GM23248 (cell line): ENCODE measurements at regions not wholly inside any gene's neighbourhood (a gene's known extent, or its start where the extent isn't known, plus 50 kb on each side); places are given as distances from the start of the nearest gene placed in this dataset.

Experiments used
- EZH2 ChIP-seq: fragments of 200-600 bp; sonication (generic); IDR thresholded peaks from 2 replicates; pipeline ENCODE4 v1.6.1; 2018; ENCODE audit warnings: antibody characterized with exemption, mild to moderate bottlenecking; ENCODE audit not compliant: insufficient read depth, poor library complexity, severe bottlenecking
- EZH2phosphoT487 ChIP-seq: fragments of 200-600 bp; sonication (generic); IDR thresholded peaks from 2 replicates; pipeline ENCODE4 v1.6.1; 2018; ENCODE audit warnings: antibody characterized with exemption, moderate library complexity, mild to moderate bottlenecking, low read depth; ENCODE audit not compliant: insufficient read depth

DNA sequence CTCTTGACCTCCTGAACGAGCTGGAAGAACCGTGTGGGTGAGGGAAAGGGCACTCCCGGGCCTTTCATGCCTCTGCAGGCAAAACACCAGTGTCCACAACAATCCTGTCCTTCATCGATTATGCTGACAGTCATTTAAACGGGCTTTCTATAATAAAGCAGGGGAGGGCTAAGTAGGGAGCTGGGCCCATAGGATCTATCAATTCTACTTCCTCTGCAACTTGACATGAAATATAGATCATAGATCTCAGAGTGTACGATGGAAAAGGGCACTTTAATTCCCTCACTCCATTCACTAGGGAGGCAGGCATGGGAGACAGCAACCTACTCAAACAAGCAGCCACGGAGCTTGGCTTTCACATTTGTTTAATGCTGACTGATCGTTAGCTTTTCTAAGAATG is 55.8 kb upstream of the WASF3 start:
- TF ChIP-seq EZH2phosphoT487 (no peak), EZH2 (no peak)
